ENCODE measurements at regions not wholly inside any gene's neighbourhood (a gene's known extent, or its start where the extent isn't known, plus 50 kb on each side); places are given as distances from the start of the nearest gene placed in this dataset.
"Not testable (repeated sequence)": the region's sequence is repeated elsewhere in the genome, so short reads cannot be mapped to it uniquely, and the experiment has no call there.

GRCh38 chr5:84790406-84790805, 405.7 kb upstream of the EDIL3 start:
- no peak for DNase-seq (ENCODE audit: low read depth, low spot score)

DNA sequence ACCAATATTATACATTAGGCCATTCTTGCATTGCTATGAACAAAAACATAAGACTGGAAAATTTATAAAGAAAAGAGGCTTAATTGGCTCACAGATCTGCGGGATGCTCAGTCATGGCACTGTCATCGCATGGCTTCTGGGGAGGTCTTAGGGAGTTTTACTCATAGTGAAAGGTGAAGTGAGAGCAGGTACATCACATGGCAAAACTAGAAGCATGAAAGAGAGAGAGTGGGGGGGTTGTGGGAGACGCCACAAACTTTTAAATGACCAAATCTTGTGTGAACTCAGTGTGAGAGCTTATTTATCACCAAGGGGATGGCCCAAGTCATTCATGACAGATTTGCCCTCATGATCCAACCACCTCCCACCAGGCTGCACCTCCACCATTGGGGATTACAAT, 398.3 kb upstream of the EDIL3 start:
- no peak for DNase-seq (ENCODE audit: low read depth, low spot score)

DNA sequence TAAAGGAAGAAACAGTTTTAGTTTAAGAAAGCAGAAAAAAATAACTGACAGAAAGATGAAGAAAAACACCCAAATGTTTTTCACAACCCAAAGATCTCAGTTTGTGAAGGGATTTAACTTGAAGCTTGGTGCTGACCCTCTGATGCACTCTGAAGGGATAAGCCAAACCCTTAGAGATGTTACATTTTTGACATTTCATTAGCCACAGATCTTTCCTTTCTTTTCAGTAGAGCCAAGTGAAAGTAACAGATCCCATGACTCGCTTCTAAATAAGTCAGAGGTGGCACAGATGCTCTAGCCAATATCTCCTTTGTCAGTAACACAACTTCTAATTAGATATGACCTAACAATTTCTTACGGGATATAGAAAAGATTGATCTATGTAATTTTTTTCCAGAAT, 394.5 kb upstream of the EDIL3 start:
- DNase-seq (ENCODE audit: low read depth, low spot score): no peak

DNA sequence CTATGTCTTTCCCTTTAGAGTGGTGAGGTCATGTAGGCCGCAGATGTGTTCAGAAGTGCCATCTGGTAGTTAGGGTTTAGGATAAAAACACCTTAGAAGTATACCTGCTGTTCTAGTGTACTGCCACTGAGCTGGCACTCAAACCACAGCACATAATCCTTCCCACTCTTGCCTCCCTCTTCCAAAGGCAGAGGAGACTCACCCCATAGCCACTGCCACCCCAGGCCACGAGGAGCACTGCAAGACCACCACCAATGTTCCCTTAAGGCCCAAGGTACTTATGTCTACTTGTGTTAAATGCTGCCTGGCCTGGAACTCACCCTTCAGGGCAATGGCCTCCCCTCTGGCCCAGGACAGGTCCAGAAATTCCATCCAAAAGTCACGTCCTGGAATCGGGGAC, 379.5 kb upstream of the EDIL3 start:
- peak; percentile 2 for DNase-seq (ENCODE audit: low read depth, low spot score)

DNA sequence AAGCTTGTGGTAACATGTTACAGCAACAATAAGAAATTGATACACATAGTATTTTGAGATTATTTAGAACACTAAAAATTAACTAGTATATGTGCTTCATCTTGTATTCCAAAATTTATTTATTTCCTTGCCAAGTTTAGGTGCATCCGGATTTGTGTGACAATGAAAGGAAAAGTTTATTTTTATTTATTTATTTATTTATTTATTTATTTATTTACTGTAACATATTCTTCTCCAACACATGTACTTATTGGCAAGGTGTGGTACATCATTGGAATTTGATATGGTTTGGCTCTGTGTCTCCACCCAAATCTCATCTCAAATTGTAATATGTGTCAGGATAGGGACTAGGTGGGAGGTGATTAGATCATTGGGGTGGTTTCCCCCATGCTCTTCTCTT, 373.3 kb upstream of the EDIL3 start:
- DNase-seq (ENCODE audit: low read depth, low spot score): no peak

DNA sequence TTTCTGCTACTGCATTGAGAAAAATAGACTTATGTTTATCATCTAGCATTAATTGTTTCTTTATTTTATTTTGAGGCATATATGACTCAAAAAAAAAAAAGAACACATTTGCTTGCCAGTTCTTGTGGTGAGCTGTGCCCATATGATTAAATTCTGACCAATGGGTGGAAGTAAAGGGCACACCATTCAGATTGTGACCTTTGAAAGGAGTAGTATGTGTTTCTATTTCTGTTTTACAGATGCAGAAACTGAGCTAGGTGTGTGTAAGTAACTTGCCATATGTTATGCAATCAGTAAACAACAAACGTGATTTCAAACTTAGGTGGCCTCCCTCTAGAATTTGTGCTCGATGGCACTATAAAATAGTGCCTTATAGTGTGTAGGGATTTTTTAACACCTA, 368.1 kb upstream of the EDIL3 start:
- DNase-seq (ENCODE audit: low read depth, low spot score): no peak

DNA sequence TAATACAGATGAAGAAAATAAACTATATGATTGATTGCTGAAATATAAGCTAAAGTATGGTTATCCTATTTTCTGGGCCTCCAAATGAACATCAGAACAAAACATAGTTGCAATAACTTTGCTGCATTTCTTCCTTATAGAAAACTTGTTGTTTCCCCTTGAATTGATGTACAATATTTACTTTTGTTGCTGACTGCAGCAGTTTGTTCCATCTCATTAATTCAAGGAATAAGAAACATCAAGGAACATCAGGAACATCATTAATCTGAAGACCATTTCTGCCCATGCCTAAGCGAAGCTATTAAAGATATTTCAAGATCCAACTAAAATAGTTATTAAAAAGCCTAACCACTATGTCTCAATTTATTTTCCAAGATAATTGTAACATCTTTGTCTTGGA, 363.6 kb upstream of the EDIL3 start:
- no peak for DNase-seq (ENCODE audit: low read depth, low spot score)

DNA sequence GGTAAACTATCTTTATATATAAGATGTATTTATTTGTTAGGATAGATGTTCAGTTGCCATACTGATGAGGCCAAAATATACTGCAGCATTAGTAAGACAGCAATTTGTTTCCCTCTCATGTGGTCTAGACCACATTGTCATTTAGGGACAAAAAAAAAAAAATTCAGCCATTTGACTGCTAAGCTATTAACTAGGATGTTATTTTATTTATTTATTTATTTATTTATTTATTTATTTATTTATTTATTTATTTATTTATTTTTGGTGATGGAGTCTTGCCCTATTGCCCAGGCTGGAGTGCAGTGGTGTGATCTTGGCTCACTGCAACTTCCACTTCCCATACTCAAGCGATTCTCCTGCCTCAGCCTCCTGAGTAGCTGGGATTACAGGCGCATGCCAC, 361.6 kb upstream of the EDIL3 start:
- not testable (repeated sequence) for DNase-seq (ENCODE audit: low read depth, low spot score)

DNA sequence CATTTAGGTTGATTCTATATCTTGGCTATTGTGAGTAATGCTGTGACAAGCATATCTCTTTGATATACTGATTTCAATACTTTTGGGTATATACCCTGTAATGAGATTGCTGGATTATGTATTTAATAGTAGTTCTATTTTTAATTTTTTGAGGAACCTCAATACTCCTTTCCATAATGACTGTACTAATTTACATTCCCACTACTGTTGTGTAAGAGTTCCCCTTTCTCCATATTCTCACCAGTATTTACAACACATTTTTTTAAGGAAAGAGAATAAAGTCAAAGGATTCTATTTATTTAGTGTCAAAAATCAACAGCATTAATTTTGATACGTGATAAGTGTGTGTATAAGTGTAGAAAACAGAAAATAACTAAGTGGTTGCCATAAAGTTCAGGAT, 356.4 kb upstream of the EDIL3 start:
- no peak for DNase-seq (ENCODE audit: low read depth, low spot score)

- no peak for DNase-seq (ENCODE audit: low read depth, low spot score)
These were observed 344.6 kb upstream of the EDIL3 start for GRCh38 chr5:84729326-84729725.

GRCh38 chr5:84727708-84728107, 343.0 kb upstream of the EDIL3 start:
- DNase-seq (ENCODE audit: low read depth, low spot score): no peak

DNA sequence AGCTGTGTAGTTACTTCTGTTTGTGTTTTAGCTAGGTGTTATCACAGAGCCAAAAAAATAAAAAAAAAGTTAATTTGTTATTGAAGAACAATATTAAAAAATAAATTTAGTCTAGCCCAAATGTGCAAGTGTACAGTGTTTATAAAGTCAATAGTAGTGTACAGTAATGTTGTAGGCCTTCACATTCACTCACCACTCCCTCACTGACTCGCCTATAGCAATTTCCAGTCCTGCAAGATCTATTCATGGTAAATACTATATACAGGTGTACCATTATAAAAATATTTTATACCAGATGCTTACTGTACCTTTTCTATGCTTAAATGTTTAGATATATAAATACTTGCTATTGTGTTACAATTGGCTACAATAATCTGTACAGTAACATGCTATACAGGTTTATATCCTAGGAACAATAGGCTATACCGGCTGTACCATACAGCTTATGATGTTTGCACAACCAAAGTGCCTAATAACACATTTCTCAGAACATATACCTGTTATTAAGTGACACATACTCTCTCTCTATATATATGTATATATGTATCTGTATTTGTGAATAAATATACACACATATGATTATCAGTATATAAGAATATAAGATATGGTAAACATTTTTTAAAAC, 341.4 kb upstream of the EDIL3 start:
- DNase-seq (ENCODE audit: low read depth, low spot score): no peak

GRCh38 chr5:84724683-84725082, 340.0 kb upstream of the EDIL3 start:
- DNase-seq (ENCODE audit: low read depth, low spot score): no peak

GRCh38 chr5:84724181-84724580, 339.5 kb upstream of the EDIL3 start:
- DNase-seq (ENCODE audit: low read depth, low spot score): no peak

GRCh38 chr5:84718377-84718776, 333.7 kb upstream of the EDIL3 start:
- no peak for DNase-seq (ENCODE audit: low read depth, low spot score)

DNA sequence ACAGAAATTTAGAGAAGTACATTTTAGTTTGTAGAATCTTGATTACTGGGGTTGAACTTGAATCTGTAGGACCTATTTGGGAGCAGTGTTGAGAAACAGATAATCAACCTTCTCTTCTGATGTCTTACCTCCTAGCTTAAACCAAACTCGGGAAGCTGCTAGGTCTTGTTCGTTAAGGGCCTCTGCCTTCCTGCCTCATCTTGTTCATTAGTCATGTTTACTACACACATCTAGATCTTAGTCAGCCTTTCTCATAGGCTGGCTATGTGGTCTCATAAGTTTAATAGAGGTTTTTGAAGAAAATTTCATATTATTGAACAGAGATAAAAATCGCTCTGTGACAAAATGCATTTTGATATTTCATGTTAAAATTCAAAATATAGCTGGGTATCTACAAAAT, 331.0 kb upstream of the EDIL3 start:
- DNase-seq (ENCODE audit: low read depth, low spot score): no peak

- no peak for DNase-seq (ENCODE audit: low read depth, low spot score)
These were observed 330.4 kb upstream of the EDIL3 start for GRCh38 chr5:84715091-84715490.

- no peak for DNase-seq (ENCODE audit: low read depth, low spot score)
These were observed 324.4 kb upstream of the EDIL3 start for GRCh38 chr5:84709075-84709474.

DNA sequence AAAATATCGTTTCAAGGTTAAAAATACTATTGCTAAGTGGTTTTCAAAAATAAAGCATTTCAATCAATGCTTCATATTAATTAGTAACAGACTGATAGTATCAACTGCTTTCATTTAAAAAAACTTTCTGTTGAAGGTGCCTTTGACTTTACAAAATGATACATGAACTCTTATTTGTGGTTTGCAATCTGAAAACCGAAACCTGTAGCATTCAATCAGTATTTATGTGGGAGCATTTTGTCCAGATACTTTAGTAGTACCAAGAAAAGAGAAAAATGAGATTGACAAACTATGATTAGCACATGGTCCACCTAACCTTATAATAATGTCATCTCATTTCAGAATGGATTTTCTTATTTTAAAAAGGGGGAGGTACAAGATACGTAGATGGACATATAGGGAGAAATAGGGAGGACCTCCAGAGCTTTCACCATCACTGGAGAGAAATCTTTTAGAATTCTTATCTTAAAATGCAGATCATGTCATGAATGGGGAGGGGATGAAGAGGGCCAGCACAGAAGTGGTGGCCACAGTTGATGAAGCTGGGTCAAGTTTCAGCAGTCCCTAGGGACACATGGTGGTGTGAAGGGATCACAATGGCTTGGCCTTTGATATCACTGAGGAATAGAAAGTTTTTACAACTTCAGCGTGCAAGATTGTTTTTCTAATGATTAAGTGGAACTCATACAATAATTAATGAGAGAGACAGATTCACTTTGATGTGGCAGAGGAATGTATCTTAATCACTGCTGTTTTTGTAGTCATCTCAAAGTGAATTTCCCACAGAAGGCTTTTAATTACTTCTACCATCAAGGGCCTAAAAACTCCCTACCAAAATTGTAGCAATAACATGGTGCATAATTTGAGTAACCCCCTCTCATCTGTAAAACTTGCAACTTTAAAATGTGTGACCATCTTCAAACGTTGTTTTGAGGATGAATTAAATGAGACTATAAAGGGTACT, 322.3 kb upstream of the EDIL3 start:
- DNase-seq (ENCODE audit: low read depth, low spot score): no peak

DNA sequence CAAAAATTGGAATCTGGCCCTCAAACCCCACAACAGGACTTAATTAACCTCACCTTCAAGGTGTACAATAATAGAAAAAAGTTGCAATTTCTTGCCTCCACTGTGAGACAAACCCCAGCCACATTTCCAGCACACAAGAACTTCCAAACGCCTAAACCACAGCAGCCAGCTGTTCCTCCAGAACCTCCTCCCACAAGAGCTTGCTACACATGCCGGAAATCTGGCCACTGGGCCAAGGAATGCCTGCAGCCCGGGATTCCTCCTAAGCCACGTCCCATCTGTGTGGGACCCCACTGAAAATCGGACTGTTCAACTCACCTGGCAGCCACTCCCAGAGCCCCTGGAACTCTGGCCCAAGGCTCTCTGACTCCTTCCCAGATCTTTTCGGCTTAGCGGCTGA, 315.9 kb upstream of the EDIL3 start:
- DNase-seq (ENCODE audit: low read depth, low spot score): not testable (repeated sequence)

- no peak for DNase-seq (ENCODE audit: low read depth, low spot score)
These were observed 312.0 kb upstream of the EDIL3 start for GRCh38 chr5:84696651-84697050.

- DNase-seq (ENCODE audit: low read depth, low spot score): no peak
These were observed 310.6 kb upstream of the EDIL3 start for GRCh38 chr5:84695330-84695729.

DNA sequence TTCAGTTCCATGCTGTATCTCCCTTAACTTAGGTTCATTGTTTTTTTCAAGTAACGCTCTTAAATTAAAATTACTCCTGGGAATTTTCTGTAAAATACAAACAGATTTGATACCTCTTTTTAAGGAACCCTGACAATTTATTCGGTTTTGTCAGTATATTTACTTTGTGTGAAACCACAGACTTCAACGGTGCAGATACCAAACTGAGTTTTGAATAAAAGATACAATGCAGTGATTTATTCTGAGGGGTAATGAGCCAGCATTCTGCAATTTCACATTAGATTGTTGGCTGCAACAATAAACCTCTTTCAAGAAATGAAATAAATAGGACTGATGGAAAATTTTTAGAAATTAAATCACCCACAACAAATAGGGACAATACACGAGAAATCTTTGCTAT, 308.6 kb upstream of the EDIL3 start:
- no peak for DNase-seq (ENCODE audit: low read depth, low spot score)

Measured in ELF-1 (cell line).